SK-N-SH (cell line): ENCODE measurements at regions not wholly inside any gene's neighbourhood (a gene's known extent, or its start where the extent isn't known, plus 50 kb on each side); places are given as distances from the start of the nearest gene placed in this dataset.

Experiments
- CTCF ChIA-PET: fragments of 300-600, 350-600 bp; formaldehyde crosslinking; extraction: SDS; loops from one replicate; lab custom pipeline; 2021; lab: Yijun Ruan, JAX
- POLR2A ChIA-PET: fragments of 350-600 bp; sonication (Branson Sonifier 250); formaldehyde crosslinking; extraction: SDS; loops from one replicate; lab custom pipeline; 2020; ENCODE audit warnings: antibody characterized with exemption, inconsistent platforms; lab: Yijun Ruan, JAX
- DNase-seq: peaks from one replicate; pipeline ENCODE4 v3.0.0; 2012
- H2AFZ ChIP-seq: fragments of 200-600 bp; sonication (generic); 2 replicates; pipeline ENCODE4 v1.8.1; 2016; ENCODE audit warnings: antibody characterized with exemption, mild to moderate bottlenecking, low read depth
- H3F3A ChIP-seq: fragments of 200-600 bp; sonication (generic); replicated peaks from 2 replicates; pipeline ENCODE3; 2016; ENCODE audit warnings: antibody characterized with exemption, mild to moderate bottlenecking; ENCODE audit not compliant: insufficient read depth
- H3K27ac ChIP-seq, 2 experiments: fragments of 200-500 bp in 1 of 2; fragments of 200-600 bp in 1 of 2; sonication (Bioruptor generic) in 1 of 2; sonication (generic), shearing (Covaris generic) in 1 of 2; 2 replicates each; pipeline versions ENCODE4 v1.5.1 to v1.6.1; 2014 to 2016; ENCODE audit warnings: low read depth in 2 of 2, inconsistent platforms in 1 of 2, low read length in 1 of 2, mild to moderate bottlenecking in 1 of 2, mixed read lengths in 1 of 2
- H3K27me3 ChIP-seq: fragments of 200-600 bp; sonication (generic), shearing (Covaris generic); 2 replicates; pipeline ENCODE4 v1.6.1; 2016; ENCODE audit warnings: mixed run types; ENCODE audit not compliant: insufficient read depth
- H3K36me3 ChIP-seq, 2 experiments: fragments of 200-500 bp in 1 of 2; fragments of 200-600 bp in 1 of 2; sonication (Bioruptor generic) in 1 of 2; sonication (generic) in 1 of 2; replicated peaks in 1 of 2; 2 replicates each; pipeline versions ENCODE3 to v1.5.1; 2014 to 2016; ENCODE audit warnings: low read length in 1 of 2, mild to moderate bottlenecking in 1 of 2; ENCODE audit not compliant: insufficient read depth in 2 of 2, control insufficient read depth in 1 of 2
- H3K4me1 ChIP-seq, 2 experiments: fragments of 200-500 bp in 1 of 2; fragments of 200-600 bp in 1 of 2; sonication (Bioruptor generic) in 1 of 2; sonication (generic), shearing (Covaris generic) in 1 of 2; 2 replicates each; pipeline versions ENCODE4 v1.5.1 to v1.6.1; 2014 to 2016; ENCODE audit warnings: low read depth in 1 of 2, low read length in 1 of 2, mixed run types in 1 of 2; ENCODE audit not compliant: insufficient read depth in 2 of 2, control insufficient read depth in 1 of 2
- H3K4me2 ChIP-seq: fragments of 200-600 bp; sonication (generic), shearing (Covaris generic); 2 replicates; pipeline ENCODE4 v1.6.1; 2017; ENCODE audit warnings: mixed run types
- H3K4me3 ChIP-seq, 2 experiments: fragments of 200-500 bp in 1 of 2; fragments of 200-600 bp in 1 of 2; sonication (Bioruptor generic) in 1 of 2; sonication (generic), shearing (Covaris generic) in 1 of 2; 2 replicates each; pipeline versions ENCODE4 v1.5.1 to v1.8.1; 2014 to 2016; ENCODE audit warnings: low read depth in 2 of 2, inconsistent platforms in 1 of 2, low read length in 1 of 2, mild to moderate bottlenecking in 1 of 2, mixed read lengths in 1 of 2, moderate library complexity in 1 of 2
- H3K79me2 ChIP-seq: fragments of 200-600 bp; sonication (generic); 2 replicates; pipeline ENCODE4 v1.8.1; 2017; ENCODE audit warnings: mild to moderate bottlenecking; ENCODE audit not compliant: insufficient read depth
- H3K9ac ChIP-seq: fragments of 200-600 bp; sonication (generic); 2 replicates; pipeline ENCODE4 v1.6.1; 2017; ENCODE audit warnings: mixed run types
- H3K9me2 ChIP-seq: fragments of 200-600 bp; sonication (generic); 2 replicates; pipeline ENCODE4 v1.6.1; 2017; ENCODE audit warnings: mixed run types
- H3K9me3 ChIP-seq: fragments of 200-600 bp; sonication (generic); 2 replicates; pipeline ENCODE4 v1.6.1; 2017; ENCODE audit warnings: mixed run types, mild to moderate bottlenecking, moderate library complexity
- H4K20me1 ChIP-seq: fragments of 200-600 bp; sonication (generic); 2 replicates; pipeline ENCODE4 v1.6.1; 2017; ENCODE audit warnings: mild to moderate bottlenecking, mixed run types; ENCODE audit not compliant: insufficient read depth
- CHD2 ChIP-seq: fragments of 150-350 bp; IDR thresholded peaks from 2 replicates; pipeline ENCODE4 v1.6.1; 2018; ENCODE audit warnings: low read length; ENCODE audit not compliant: partially characterized antibody
- EP300 ChIP-seq, 2 experiments: IDR thresholded peaks; 2 replicates each; pipeline versions ENCODE4 v1.4.0 to v1.6.1; 2012; ENCODE audit warnings: borderline replicate concordance in 1 of 2, low read depth in 1 of 2, low read length in 1 of 2
- FOXJ3 ChIP-seq: sonication (generic); formaldehyde crosslinking; IDR thresholded peaks from 2 replicates; pipeline ENCODE4 v1.5.1; 2020; ENCODE audit warnings: mild to moderate bottlenecking, missing genetic modification reagents
- FOXM1 ChIP-seq: IDR thresholded peaks from 2 replicates; pipeline ENCODE4 v1.4.0; 2012; ENCODE audit warnings: low read depth, mild to moderate bottlenecking
- GATA2 ChIP-seq: sonication (generic); formaldehyde crosslinking; IDR thresholded peaks from 2 replicates; pipeline ENCODE4 v1.5.0; 2020; ENCODE audit warnings: mild to moderate bottlenecking, missing genetic modification reagents
- JUND ChIP-seq: IDR thresholded peaks from 2 replicates; pipeline ENCODE4 v1.4.0; 2012
- MXI1 ChIP-seq: IDR thresholded peaks from 2 replicates; pipeline ENCODE4 v1.6.1; 2012; ENCODE audit warnings: mild to moderate bottlenecking, low read depth, low read length, improper control_type of control experiment
- POLR2AphosphoS5 ChIP-seq: IDR thresholded peaks from 2 replicates; pipeline ENCODE4 v1.6.1; 2012; ENCODE audit warnings: low read depth, low read length
- RAD21 ChIP-seq: IDR thresholded peaks from 2 replicates; pipeline ENCODE4 v1.6.1; 2012; ENCODE audit warnings: mild to moderate bottlenecking, low read length
- RCOR1 ChIP-seq: fragments of 150-350 bp; IDR thresholded peaks from 2 replicates; pipeline ENCODE4 v1.6.1; 2017; ENCODE audit warnings: antibody characterized with exemption, low read length
- TCF12 ChIP-seq: IDR thresholded peaks from 2 replicates; pipeline ENCODE4 v1.4.0; 2012
- WGBS: methylation state at CpG from one replicate; pipeline ENCODE4 v1.1.6; 2017; ENCODE audit warnings: low lambda C conversion rate; 5-methylcytosine and 5-hydroxymethylcytosine counted together
- TF ChIP-seq, protein P1 (sequence below): IDR thresholded peaks from 2 replicates; pipeline ENCODE4 v1.4.0; 2012; ENCODE audit warnings: low read depth
- TF ChIP-seq, protein P2 (sequence below): IDR thresholded peaks from 2 replicates; pipeline ENCODE4; 2012
- TF ChIP-seq, protein P3 (sequence below): fragments of 200-600 bp; sonication (generic); IDR thresholded peaks from 2 replicates; pipeline ENCODE4 v1.6.1; 2017; ENCODE audit warnings: antibody characterized with exemption, mild to moderate bottlenecking, moderate library complexity
- TF ChIP-seq, protein P4 (sequence below): IDR thresholded peaks from 2 replicates; pipeline ENCODE4 v1.4.0; 2012; ENCODE audit warnings: low read depth, borderline replicate concordance
- TF ChIP-seq, protein P5 (sequence below): fragments of 150-350 bp; IDR thresholded peaks from 2 replicates; pipeline ENCODE4 v1.6.1; 2016; ENCODE audit warnings: mild to moderate bottlenecking, low read depth, low read length

DNA sequence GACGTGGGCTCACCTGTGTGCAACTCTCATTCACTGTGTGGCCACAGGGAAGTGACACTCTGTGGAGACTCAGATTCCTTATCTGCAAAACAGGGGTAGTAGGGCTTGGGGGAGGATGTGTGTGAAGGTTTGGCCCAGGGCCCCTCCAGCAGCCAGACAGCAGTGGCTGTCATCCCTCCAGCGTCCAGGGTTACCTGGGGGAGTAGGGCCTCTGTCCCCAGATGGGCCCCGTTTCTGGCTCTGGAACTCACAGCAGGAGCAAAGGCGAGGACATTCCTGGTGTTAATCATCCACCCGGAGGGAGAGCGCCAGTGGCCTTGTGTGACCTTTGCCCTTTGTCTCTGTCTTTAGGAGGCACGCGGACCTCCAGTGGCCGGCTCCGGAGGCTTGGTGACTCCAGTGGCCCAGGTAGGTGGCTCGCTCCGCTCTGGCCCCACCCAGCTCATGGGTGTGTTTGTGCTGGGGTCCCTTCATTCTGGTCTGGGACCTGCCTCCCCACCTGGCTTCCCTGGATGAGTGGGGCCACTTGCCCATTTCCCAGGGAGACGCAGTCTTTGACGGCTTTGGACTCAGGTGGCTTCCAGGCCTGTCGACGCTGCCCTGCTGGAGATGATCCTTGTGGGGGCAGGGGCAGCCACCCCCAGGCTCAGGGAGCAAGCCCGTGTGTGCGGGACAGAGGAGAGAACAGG, 166.2 kb downstream of the SEC14L1 start:
- ChIA-PET CTCF (interaction anchor here (1.9 to 2.2 kb wide), 2 partner anchors 60 to 94 kb away, joined by 5 to 7 read pairs; no protein-coding TSS in a partner anchor), POLR2A (interaction anchor here (0.9 to 2.6 kb wide), 3 partner anchors 10 to 68 kb away, joined by 3 to 12 read pairs (median 4); no protein-coding TSS in a partner anchor)
- H3K79me2 ChIP-seq = 0 out of 2 replicates have a peak, but pooled peaks cover 6% of the 10 kb centered on the region
- H3K9me3 ChIP-seq = no peaks in the 10 kb centered on the region
- H3K9me2 ChIP-seq = no peaks in the 10 kb centered on the region
- peaks cover 0 to 8% of the 10 kb centered on the region in 2 experiments for H3K36me3 ChIP-seq
- H3K4me2 ChIP-seq = peak overlapping the region; percentile 61; the same call in 1 of the 2 replicates
- H4K20me1 ChIP-seq = no peaks in the 10 kb centered on the region
- no peak overlapping the region for H3K4me3 ChIP-seq
- H3K27me3 ChIP-seq = no peaks in the 10 kb centered on the region
- H3K4me1 ChIP-seq = peaks cover 49 to 80% of the 10 kb centered on the region in 2 experiments
- no peak for TF ChIP-seq POLR2AphosphoS5
- TF ChIP-seq, protein P1, sequence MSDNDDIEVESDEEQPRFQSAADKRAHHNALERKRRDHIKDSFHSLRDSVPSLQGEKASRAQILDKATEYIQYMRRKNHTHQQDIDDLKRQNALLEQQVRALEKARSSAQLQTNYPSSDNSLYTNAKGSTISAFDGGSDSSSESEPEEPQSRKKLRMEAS = no peak
- H3F3A ChIP-seq = peaks cover 35% of the 10 kb centered on the region
- H2AFZ ChIP-seq = no peak overlapping the region
- H3K27ac ChIP-seq = peak overlapping the region in 1 of 2 experiments; percentile 99; a peak in 2 of 4 replicates
- no peak for DNase-seq
- 87% methylated on average over 18 of the region's 18 CpGs for WGBS
- H3K9ac ChIP-seq = no peak overlapping the region

DNA sequence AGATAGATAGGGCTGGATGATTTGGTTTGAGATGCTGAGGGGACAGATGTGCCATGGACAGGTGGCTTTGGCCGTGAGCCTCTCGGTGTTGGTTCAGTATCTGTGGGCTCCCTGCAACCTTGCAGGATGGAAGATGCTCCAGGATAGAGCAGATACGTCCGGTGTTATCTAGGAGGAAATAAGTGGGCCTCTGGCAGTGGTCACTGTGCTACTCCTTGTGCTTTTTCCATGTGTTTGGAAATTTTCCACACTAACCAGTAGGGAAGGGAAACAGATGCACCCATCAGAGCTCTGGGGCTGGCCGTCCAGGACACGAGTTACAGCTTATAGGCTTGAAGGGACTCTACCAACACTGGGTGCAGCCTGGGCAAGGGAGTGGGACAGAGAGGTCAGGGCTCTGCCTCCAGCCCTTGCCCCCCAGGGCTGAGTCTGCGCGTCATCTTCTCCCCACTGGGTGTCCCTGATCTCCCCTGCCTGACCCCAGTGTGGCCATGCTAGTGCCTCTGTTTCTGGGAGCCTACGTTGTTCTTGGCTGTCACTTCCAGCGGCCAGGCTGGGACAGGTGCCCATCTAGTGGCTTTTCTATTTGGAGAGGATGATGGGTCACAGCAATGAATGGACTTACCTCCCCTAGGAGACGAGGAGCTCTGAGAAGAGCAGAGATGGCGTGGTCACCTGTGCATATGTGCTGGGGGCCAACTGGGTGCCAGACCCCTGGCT, 166.9 kb downstream of the SEC14L1 start:
- Histone ChIP-seq H3K4me2 (peak overlapping the region; percentile 61; the same call in 1 of the 2 replicates), H3K9me3 (no peaks in the 10 kb centered on the region), H2AFZ (no peak overlapping the region), H3K27ac (peak overlapping the region in 1 of 2 experiments; percentile 99; a peak in 3 of 4 replicates), H3K4me3 (no peak overlapping the region), H3K4me1 (peaks cover 49 to 82% of the 10 kb centered on the region in 2 experiments), H4K20me1 (no peaks in the 10 kb centered on the region), H3K36me3 (peaks cover 0 to 11% of the 10 kb centered on the region in 2 experiments), H3K9ac (no peak overlapping the region), H3K9me2 (no peaks in the 10 kb centered on the region), H3K27me3 (no peaks in the 10 kb centered on the region), H3K79me2 (0 out of 2 replicates have a peak, but pooled peaks cover 4% of the 10 kb centered on the region), H3F3A (peaks cover 30% of the 10 kb centered on the region)
- no peak for TF ChIP-seq JUND
- TF ChIP-seq, protein P2, sequence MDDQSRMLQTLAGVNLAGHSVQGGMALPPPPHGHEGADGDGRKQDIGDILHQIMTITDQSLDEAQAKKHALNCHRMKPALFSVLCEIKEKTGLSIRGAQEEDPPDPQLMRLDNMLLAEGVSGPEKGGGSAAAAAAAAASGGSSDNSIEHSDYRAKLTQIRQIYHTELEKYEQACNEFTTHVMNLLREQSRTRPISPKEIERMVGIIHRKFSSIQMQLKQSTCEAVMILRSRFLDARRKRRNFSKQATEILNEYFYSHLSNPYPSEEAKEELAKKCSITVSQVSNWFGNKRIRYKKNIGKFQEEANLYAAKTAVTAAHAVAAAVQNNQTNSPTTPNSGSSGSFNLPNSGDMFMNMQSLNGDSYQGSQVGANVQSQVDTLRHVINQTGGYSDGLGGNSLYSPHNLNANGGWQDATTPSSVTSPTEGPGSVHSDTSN = no peak
- TF ChIP-seq, protein P3, sequence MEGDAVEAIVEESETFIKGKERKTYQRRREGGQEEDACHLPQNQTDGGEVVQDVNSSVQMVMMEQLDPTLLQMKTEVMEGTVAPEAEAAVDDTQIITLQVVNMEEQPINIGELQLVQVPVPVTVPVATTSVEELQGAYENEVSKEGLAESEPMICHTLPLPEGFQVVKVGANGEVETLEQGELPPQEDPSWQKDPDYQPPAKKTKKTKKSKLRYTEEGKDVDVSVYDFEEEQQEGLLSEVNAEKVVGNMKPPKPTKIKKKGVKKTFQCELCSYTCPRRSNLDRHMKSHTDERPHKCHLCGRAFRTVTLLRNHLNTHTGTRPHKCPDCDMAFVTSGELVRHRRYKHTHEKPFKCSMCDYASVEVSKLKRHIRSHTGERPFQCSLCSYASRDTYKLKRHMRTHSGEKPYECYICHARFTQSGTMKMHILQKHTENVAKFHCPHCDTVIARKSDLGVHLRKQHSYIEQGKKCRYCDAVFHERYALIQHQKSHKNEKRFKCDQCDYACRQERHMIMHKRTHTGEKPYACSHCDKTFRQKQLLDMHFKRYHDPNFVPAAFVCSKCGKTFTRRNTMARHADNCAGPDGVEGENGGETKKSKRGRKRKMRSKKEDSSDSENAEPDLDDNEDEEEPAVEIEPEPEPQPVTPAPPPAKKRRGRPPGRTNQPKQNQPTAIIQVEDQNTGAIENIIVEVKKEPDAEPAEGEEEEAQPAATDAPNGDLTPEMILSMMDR = no peak
- TF ChIP-seq, protein P4, sequence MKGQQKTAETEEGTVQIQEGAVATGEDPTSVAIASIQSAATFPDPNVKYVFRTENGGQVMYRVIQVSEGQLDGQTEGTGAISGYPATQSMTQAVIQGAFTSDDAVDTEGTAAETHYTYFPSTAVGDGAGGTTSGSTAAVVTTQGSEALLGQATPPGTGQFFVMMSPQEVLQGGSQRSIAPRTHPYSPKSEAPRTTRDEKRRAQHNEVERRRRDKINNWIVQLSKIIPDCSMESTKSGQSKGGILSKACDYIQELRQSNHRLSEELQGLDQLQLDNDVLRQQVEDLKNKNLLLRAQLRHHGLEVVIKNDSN = no peak
- peak; percentile 25 for TF ChIP-seq RAD21
- TF ChIP-seq, protein P5, sequence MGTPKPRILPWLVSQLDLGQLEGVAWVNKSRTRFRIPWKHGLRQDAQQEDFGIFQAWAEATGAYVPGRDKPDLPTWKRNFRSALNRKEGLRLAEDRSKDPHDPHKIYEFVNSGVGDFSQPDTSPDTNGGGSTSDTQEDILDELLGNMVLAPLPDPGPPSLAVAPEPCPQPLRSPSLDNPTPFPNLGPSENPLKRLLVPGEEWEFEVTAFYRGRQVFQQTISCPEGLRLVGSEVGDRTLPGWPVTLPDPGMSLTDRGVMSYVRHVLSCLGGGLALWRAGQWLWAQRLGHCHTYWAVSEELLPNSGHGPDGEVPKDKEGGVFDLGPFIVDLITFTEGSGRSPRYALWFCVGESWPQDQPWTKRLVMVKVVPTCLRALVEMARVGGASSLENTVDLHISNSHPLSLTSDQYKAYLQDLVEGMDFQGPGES = peak; percentile 21; the same call in 1 of the 2 replicates
- TF ChIP-seq TCF12 = peak; percentile 9; the same call in 1 of the 2 replicates
- TF ChIP-seq MXI1 = peak; percentile 84
- peak; percentile 85 for TF ChIP-seq GATA2 (CRISPR knock-in tag)
- TF ChIP-seq FOXJ3 (CRISPR knock-in tag) = peak; percentile 82; the same call in 1 of the 2 replicates
- peak; percentile 88 for TF ChIP-seq RCOR1
- TF ChIP-seq EP300 (IDR thresholded peaks at IDR 0.05; ENCODE audit: borderline replicate concordance in 1 of 2, low read depth in 1 of 2, low read length in 1 of 2) = peak in 1 of 2 experiments; percentile 87; a peak in 2 of 4 replicates
- TF ChIP-seq CHD2 = peak; percentile 33
- TF ChIP-seq FOXM1 = no peak
- no peak for TF ChIP-seq POLR2AphosphoS5
- POLR2A ChIA-PET = interaction anchor here (0.9 to 2.6 kb wide), 3 partner anchors 10 to 67 kb away, joined by 3 to 12 read pairs (median 4); no protein-coding TSS in a partner anchor
- CTCF ChIA-PET = interaction anchor here (1.5 to 3.8 kb wide), 5 partner anchors 12 to 60 kb away, joined by 4 to 19 read pairs (median 5); no protein-coding TSS in a partner anchor
- DNase-seq = peak; percentile 82
- 80% methylated on average over 12 of the region's 12 CpGs for WGBS
